Psoas muscle (tissue), 7 donors: ENCODE measurements at regions not wholly inside any gene's neighbourhood (a gene's known extent, or its start where the extent isn't known, plus 50 kb on each side); places are given as distances from the start of the nearest gene placed in this dataset.

Experiments used
- ATAC-seq, 4 donors: fragments of 200-7000 bp; cut with Tn5 transposase; one replicate each; pipeline ENCODE4 v1.9.1; 2020; ENCODE audit warnings: moderate library complexity in 3 of 4, mild to moderate bottlenecking in 2 of 4
- DNase-seq, 2 donors: peaks; one replicate each; pipeline ENCODE4 v3.0.0-alpha.2; 2020
- H3K27ac ChIP-seq: fragments of 200-600 bp; one replicate; pipeline ENCODE4 v1.8.0; 2022
- H3K27me3 ChIP-seq, 3 donors: fragments of 200-600 bp in 1 of 3; one replicate each; pipeline versions ENCODE4 v1.6.1 to v1.8.0; 2013 to 2022; ENCODE audit warnings: low read length in 2 of 3, mild to moderate bottlenecking in 2 of 3, moderate library complexity in 1 of 3; ENCODE audit not compliant: insufficient read depth in 3 of 3
- H3K36me3 ChIP-seq, 2 donors: fragments of 200-600 bp in 1 of 2; one replicate each; pipeline versions ENCODE4 v1.6.1 to v1.8.0; 2013 to 2022; ENCODE audit warnings: low read depth in 1 of 2, mild to moderate bottlenecking in 1 of 2, moderate library complexity in 1 of 2; ENCODE audit not compliant: insufficient read depth in 1 of 2
- H3K4me1 ChIP-seq: fragments of 200-600 bp; one replicate; pipeline ENCODE4 v1.8.0; 2022
- H3K4me3 ChIP-seq: fragments of 200-600 bp; one replicate; pipeline ENCODE4 v1.8.0; 2022; ENCODE audit warnings: mild to moderate bottlenecking
- H3K9me3 ChIP-seq: fragments of 200-600 bp; one replicate; pipeline ENCODE4 v1.8.0; 2022
- WGBS, 3 donors: extraction: QIAGEN DNeasy Blood & Tissue Kit; methylation state at CpG; one replicate each; pipeline versions ENCODE4 v1.1.6 to v1.1.7; 2013; 5-methylcytosine and 5-hydroxymethylcytosine counted together
- intact Hi-C, 2 donors: fragments of 100-400 bp; cut with DNase I; formaldehyde crosslinking; loops; one replicate each; pipeline versions ENCODE4 v1.11.0 to v1.14.2; 2022
- TF ChIP-seq, protein P1 (sequence below): fragments of 200-600 bp; IDR thresholded peaks from one replicate; pipeline ENCODE4 v1.8.0; 2022; ENCODE audit warnings: antibody characterized with exemption
- donor health status: healthy with polysubstance abuse.
- donor health status: DM: no; HTN: no; CAD: no; lungs with moderate emphysema.
- donor health status: Bipolar disorder and iron deficiency.
- donor health status: healthy.
- donor health status: DM: yes; HTN: yes; CAD: no.
- donor health status: DM: no; HTN: no; CAD: no.
- donor health status: DM: yes; HTN: yes; CAD: no.

- WGBS, 3 donors = 64 to 75% (median 72%) methylated on average over 2 of the region's 2 CpGs
- no peaks in the 10 kb centered on the region for H3K36me3 ChIP-seq
- no peak overlapping the region for H3K4me3 ChIP-seq
- ATAC-seq (no peak), DNase-seq (no peak)
- H3K27me3 ChIP-seq = peaks cover 0 to 6% (median 1%) of the 10 kb centered on the region in 3 donors
- H3K4me1 ChIP-seq = no peaks in the 10 kb centered on the region
- no peaks in the 10 kb centered on the region for H3K9me3 ChIP-seq
- TF ChIP-seq, protein P1, sequence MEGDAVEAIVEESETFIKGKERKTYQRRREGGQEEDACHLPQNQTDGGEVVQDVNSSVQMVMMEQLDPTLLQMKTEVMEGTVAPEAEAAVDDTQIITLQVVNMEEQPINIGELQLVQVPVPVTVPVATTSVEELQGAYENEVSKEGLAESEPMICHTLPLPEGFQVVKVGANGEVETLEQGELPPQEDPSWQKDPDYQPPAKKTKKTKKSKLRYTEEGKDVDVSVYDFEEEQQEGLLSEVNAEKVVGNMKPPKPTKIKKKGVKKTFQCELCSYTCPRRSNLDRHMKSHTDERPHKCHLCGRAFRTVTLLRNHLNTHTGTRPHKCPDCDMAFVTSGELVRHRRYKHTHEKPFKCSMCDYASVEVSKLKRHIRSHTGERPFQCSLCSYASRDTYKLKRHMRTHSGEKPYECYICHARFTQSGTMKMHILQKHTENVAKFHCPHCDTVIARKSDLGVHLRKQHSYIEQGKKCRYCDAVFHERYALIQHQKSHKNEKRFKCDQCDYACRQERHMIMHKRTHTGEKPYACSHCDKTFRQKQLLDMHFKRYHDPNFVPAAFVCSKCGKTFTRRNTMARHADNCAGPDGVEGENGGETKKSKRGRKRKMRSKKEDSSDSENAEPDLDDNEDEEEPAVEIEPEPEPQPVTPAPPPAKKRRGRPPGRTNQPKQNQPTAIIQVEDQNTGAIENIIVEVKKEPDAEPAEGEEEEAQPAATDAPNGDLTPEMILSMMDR = no peak
- H3K27ac ChIP-seq = no peak overlapping the region
- intact Hi-C loops = no loop called here
Observed at GRCh38 chr10:125415964-125416363, 255.6 kb upstream of the CTBP2 start.

DNA sequence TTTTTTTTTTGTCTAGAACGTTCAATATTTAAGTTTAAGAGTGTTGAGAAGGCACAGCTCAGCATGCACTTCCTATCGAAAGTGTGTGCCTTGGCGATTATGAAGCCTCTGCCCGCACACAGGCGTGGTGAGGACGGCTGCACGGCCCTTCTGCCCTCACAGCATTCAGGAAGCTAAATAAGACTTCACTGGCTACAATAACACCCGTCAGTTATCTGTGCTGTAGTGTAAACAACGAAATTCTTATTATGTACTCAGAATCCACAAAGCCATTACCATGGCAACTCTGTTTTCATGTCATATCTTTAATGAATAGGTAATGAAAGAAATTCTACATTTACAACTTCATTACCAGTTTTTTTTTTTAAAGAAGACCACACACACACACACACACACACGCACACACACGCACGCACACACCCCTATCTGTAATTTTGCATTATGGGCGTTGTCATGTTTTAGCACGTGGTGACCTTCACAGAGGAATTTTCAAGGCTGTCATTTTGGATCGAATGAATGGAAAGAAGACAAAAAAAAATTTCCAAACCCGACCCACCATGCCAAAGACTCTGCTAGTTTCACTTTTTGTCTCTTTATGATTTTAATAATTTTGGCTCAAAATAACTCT, 254.8 kb upstream of the CTBP2 start:
- 60 to 65% (median 61%) methylated on average over 16 of the region's 16 CpGs for WGBS, 3 donors
- Histone ChIP-seq H3K27me3 (peaks cover 0 to 7% (median 1%) of the 10 kb centered on the region in 3 donors), H3K9me3 (no peaks in the 10 kb centered on the region), H3K4me3 (no peak overlapping the region), H3K4me1 (no peaks in the 10 kb centered on the region), H3K36me3 (no peaks in the 10 kb centered on the region), H3K27ac (no peak overlapping the region)
- DNase-seq (no peak), ATAC-seq (no peak)
- intact Hi-C loops = no loop called here
- TF ChIP-seq, protein P1 = no peak

DNA sequence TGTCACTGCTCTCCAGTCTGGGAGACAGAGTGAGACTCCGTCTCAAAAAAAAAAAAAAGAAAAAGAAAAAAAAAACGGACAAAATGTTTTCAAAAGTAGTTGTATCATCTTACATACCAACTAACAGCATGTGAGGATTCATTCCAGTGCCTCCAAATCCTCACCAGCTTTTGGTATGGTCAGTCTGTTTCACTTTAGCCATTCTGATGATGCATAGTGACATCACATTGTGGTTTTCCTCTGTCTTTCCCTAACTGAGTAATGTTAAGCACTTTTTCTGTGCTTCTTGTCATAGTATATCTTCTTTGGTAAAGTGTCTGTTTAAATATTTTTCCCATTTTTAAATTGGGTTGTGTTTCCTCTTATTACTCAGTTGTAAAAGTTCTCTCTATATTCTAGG, 251.4 kb upstream of the CTBP2 start:
- Histone ChIP-seq H3K4me3 (no peak overlapping the region), H3K9me3 (no peaks in the 10 kb centered on the region), H3K4me1 (no peaks in the 10 kb centered on the region), H3K27ac (no peak overlapping the region), H3K36me3 (no peaks in the 10 kb centered on the region), H3K27me3 (peaks cover 0 to 13% (median 5%) of the 10 kb centered on the region in 3 donors)
- ATAC-seq = no peak
- DNase-seq = no peak
- TF ChIP-seq, protein P1 = no peak
- intact Hi-C loops = no loop called here
- 68 to 80% (median 73%) methylated on average over 2 of the region's 2 CpGs for WGBS, 3 donors

DNA sequence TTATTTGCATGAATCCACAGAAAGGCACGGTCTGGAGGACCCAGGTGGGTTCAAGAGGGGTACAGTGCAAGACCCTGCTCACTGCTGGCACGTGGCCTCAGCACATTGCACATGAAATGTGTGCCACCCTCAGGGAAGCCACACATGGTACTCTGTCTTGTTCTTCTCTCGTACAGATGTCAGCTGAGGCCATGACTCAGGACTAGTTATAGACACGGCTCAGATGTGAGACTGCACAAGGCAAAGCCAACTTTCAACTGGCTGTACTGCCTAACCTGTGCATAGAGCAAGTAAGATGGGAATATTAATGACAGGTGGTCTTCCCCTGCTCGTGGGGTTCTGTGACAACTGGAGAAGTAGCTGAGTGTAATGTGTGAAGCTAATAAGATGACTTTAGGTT, 249.4 kb upstream of the CTBP2 start:
- Histone ChIP-seq H3K27ac (no peak overlapping the region), H3K36me3 (no peaks in the 10 kb centered on the region), H3K27me3 (peaks cover 0 to 13% (median 6%) of the 10 kb centered on the region in 3 donors), H3K9me3 (no peaks in the 10 kb centered on the region), H3K4me3 (no peak overlapping the region), H3K4me1 (no peaks in the 10 kb centered on the region)
- WGBS, 3 donors = 53 to 61% (median 58%) methylated on average over 5 of the region's 5 CpGs
- intact Hi-C loops = no loop called here
- ATAC-seq (no peak), DNase-seq (no peak)
- TF ChIP-seq, protein P1 = no peak

GRCh38 chr10:125407557-125407956, 247.2 kb upstream of the CTBP2 start:
- Histone ChIP-seq H3K36me3 (no peaks in the 10 kb centered on the region), H3K27ac (no peak overlapping the region), H3K4me1 (no peaks in the 10 kb centered on the region), H3K9me3 (no peaks in the 10 kb centered on the region), H3K4me3 (no peak overlapping the region), H3K27me3 (peaks cover 0 to 13% (median 6%) of the 10 kb centered on the region in 3 donors)
- whole genome bisulfite sequencing, 3 donors = 94 to 100% (median 96%) methylated on average over 1 of the region's 1 CpG
- TF ChIP-seq, protein P1 = no peak
- intact Hi-C loops = no loop called here
- no peak for DNase-seq
- ATAC-seq = no peak
